H1 (cell line): ENCODE measurements at regions not wholly inside any gene's neighbourhood (a gene's known extent, or its start where the extent isn't known, plus 50 kb on each side); places are given as distances from the start of the nearest gene placed in this dataset.

Experiments used
- CTCF ChIA-PET: fragments of 300-600 bp; sonication (Branson Sonifier 250); formaldehyde crosslinking; loops from one replicate; lab custom pipeline; 2021; ENCODE audit not compliant: partially characterized antibody; lab: Charles Lee
- POLR2A ChIA-PET: fragments of 300-600 bp; sonication (Branson Sonifier 250); formaldehyde crosslinking; loops from one replicate; lab custom pipeline; 2021; ENCODE audit warnings: inconsistent platforms; ENCODE audit not compliant: partially characterized antibody; lab: Charles Lee
- DNase-seq, 2 experiments: peaks; one replicate each; pipeline versions ENCODE4 v3.0.0 to v3.0.0-alpha.2; 2010 to 2022; ENCODE audit warnings: low spot score in 2 of 2, low read depth in 1 of 2, mixed read lengths in 1 of 2
- FAIRE-seq: peaks from 2 replicates; lab custom pipeline; 2011; peaks lifted over from hg19 to GRCh38; lab: Jason Lieb, UNC
- H2AFZ ChIP-seq: 2 replicates; pipeline ENCODE4 v1.8.1; 2012; ENCODE audit warnings: low read length, inconsistent platforms
- H2AK5ac ChIP-seq: 2 replicates; pipeline ENCODE4 v1.6.1; 2013; ENCODE audit warnings: low read depth, low read length
- H2BK120ac ChIP-seq: replicated peaks from 2 replicates; pipeline ENCODE3; 2013; ENCODE audit warnings: low read depth, low read length, inconsistent platforms
- H2BK12ac ChIP-seq: 2 replicates; pipeline ENCODE4 v1.6.1; 2013; ENCODE audit warnings: low read depth, low read length
- H2BK15ac ChIP-seq: 2 replicates; pipeline ENCODE4 v1.6.1; 2013; ENCODE audit warnings: low read length
- H2BK20ac ChIP-seq: 2 replicates; pipeline ENCODE4 v1.6.1; 2013; ENCODE audit warnings: low read length
- H2BK5ac ChIP-seq: 2 replicates; pipeline ENCODE4 v1.6.1; 2013; ENCODE audit warnings: low read depth, low read length
- H3K14ac ChIP-seq: 2 replicates; pipeline ENCODE4 v1.6.1; 2013; ENCODE audit warnings: inconsistent platforms; ENCODE audit not compliant: insufficient read length
- H3K18ac ChIP-seq: 2 replicates; pipeline ENCODE4 v1.6.1; 2013; ENCODE audit warnings: low read length; ENCODE audit errors: extremely low read depth
- H3K23ac ChIP-seq: 2 replicates; pipeline ENCODE4 v1.6.1; 2013; ENCODE audit warnings: inconsistent platforms; ENCODE audit not compliant: insufficient read length
- H3K23me2 ChIP-seq: 2 replicates; pipeline ENCODE4 v1.6.1; 2013; ENCODE audit warnings: low read depth, low read length
- H3K27ac ChIP-seq: 2 replicates; pipeline ENCODE4 v1.6.1; 2011; ENCODE audit warnings: low read depth, low read length, inconsistent platforms
- H3K27me3 ChIP-seq, 4 experiments: replicated peaks in 1 of 4; 1 replicate in 1 of 4; 2 replicates in 3 of 4; pipeline versions ENCODE4 v1.6.1 to v1.8.1; 2011 to 2013; ENCODE audit warnings: low read length in 3 of 4, mild to moderate bottlenecking in 3 of 4, inconsistent platforms in 2 of 4, mixed read lengths in 2 of 4, moderate library complexity in 1 of 4; ENCODE audit not compliant: control insufficient read depth in 3 of 4, insufficient read depth in 3 of 4; ENCODE audit errors: extremely low read depth in 1 of 4
- H3K36me3 ChIP-seq, 4 experiments: 2 replicates each; pipeline versions ENCODE4 v1.6.1 to v1.8.1; 2011 to 2013; ENCODE audit warnings: mild to moderate bottlenecking in 4 of 4, low read length in 3 of 4, moderate library complexity in 2 of 4, control low read depth in 1 of 4, inconsistent platforms in 1 of 4; ENCODE audit not compliant: insufficient read depth in 4 of 4, control insufficient read depth in 2 of 4
- H3K4ac ChIP-seq: replicated peaks from 2 replicates; pipeline ENCODE3; 2013; ENCODE audit warnings: low read length, low read depth, mixed read lengths, inconsistent platforms; ENCODE audit not compliant: insufficient read length
- H3K4me1 ChIP-seq, 4 experiments: replicated peaks in 1 of 4; 1 replicate in 1 of 4; 2 replicates in 3 of 4; pipeline versions ENCODE4 v1.6.1 to v1.8.1; 2011 to 2013; ENCODE audit warnings: low read length in 3 of 4, inconsistent platforms in 2 of 4, mixed read lengths in 1 of 4; ENCODE audit not compliant: insufficient read depth in 4 of 4, control insufficient read depth in 3 of 4
- H3K4me2 ChIP-seq, 2 experiments: 2 replicates each; pipeline versions ENCODE4 v1.6.1 to v1.8.1; 2011 to 2013; ENCODE audit warnings: low read depth in 2 of 2, low read length in 2 of 2, control low read depth in 1 of 2, inconsistent platforms in 1 of 2, mild to moderate bottlenecking in 1 of 2; ENCODE audit not compliant: insufficient read depth in 1 of 2
- H3K4me3 ChIP-seq, 4 experiments: fragments of 200-600, 300-600 bp in 1 of 4; sonication (generic), shearing (Covaris generic), sonication (Bioruptor Twin) in 1 of 4; 2 replicates each; pipeline versions ENCODE4 v1.5.1 to v1.8.1; 2011 to 2016; ENCODE audit warnings: low read length in 4 of 4, low read depth in 3 of 4, control low read depth in 2 of 4, inconsistent platforms in 2 of 4, mild to moderate bottlenecking in 2 of 4, mixed read lengths in 1 of 4, moderate library complexity in 1 of 4; ENCODE audit not compliant: insufficient read depth in 2 of 4; ENCODE audit errors: extremely low read depth in 1 of 4
- H3K56ac ChIP-seq: replicated peaks from 2 replicates; pipeline ENCODE3; 2013; ENCODE audit warnings: low read depth, mild to moderate bottlenecking, mixed read lengths, low read length, inconsistent platforms; ENCODE audit not compliant: insufficient read length
- H3K79me1 ChIP-seq: 2 replicates; pipeline ENCODE4 v1.6.1; 2013; ENCODE audit warnings: low read depth, low read length, control low read depth
- H3K79me2 ChIP-seq, 2 experiments: 2 replicates each; pipeline versions ENCODE4 v1.6.1 to v1.8.1; 2012 to 2013; ENCODE audit warnings: low read length in 2 of 2, mild to moderate bottlenecking in 2 of 2, inconsistent platforms in 1 of 2; ENCODE audit not compliant: insufficient read depth in 2 of 2, control insufficient read depth in 1 of 2
- H3K9ac ChIP-seq, 4 experiments: replicated peaks in 1 of 4; 1 replicate in 1 of 4; 2 replicates in 3 of 4; pipeline versions ENCODE4 v1.6.1 to v1.8.1; 2011 to 2013; ENCODE audit warnings: low read depth in 3 of 4, low read length in 3 of 4, control low read depth in 2 of 4, mild to moderate bottlenecking in 2 of 4, moderate library complexity in 2 of 4, inconsistent platforms in 1 of 4; ENCODE audit errors: extremely low read depth in 1 of 4
- H3K9me3 ChIP-seq, 2 experiments: 2 replicates each; pipeline versions ENCODE4 v1.6.1 to v1.8.1; 2012 to 2013; ENCODE audit warnings: mild to moderate bottlenecking in 2 of 2, moderate library complexity in 2 of 2, control low read depth in 1 of 2, inconsistent platforms in 1 of 2, low read depth in 1 of 2, low read length in 1 of 2, mixed read lengths in 1 of 2; ENCODE audit not compliant: insufficient read depth in 2 of 2
- H4K20me1 ChIP-seq, 2 experiments: replicated peaks in 1 of 2; 2 replicates each; pipeline versions ENCODE3 to v1.8.1; 2011 to 2013; ENCODE audit warnings: inconsistent platforms in 2 of 2, low read length in 2 of 2, mild to moderate bottlenecking in 1 of 2; ENCODE audit not compliant: insufficient read depth in 2 of 2, control insufficient read depth in 1 of 2
- H4K5ac ChIP-seq: 2 replicates; pipeline ENCODE4 v1.6.1; 2013; ENCODE audit warnings: low read length, low read depth, mixed read lengths, inconsistent platforms; ENCODE audit not compliant: insufficient read length
- H4K8ac ChIP-seq: 2 replicates; pipeline ENCODE4 v1.8.0; 2013; ENCODE audit warnings: mild to moderate bottlenecking, moderate library complexity, low read length, inconsistent platforms; ENCODE audit not compliant: insufficient read depth; ENCODE audit errors: extremely low read depth
- H4K91ac ChIP-seq: replicated peaks from 2 replicates; pipeline ENCODE3; 2013; ENCODE audit warnings: low read length, mixed read lengths, inconsistent platforms; ENCODE audit not compliant: insufficient read length
- EZH2 ChIP-seq: fragments of 200-600 bp; sonication (generic); IDR thresholded peaks from 2 replicates; pipeline ENCODE4 v1.7.1; 2012; ENCODE audit warnings: low read depth, mild to moderate bottlenecking, moderate library complexity, low read length, inconsistent platforms; ENCODE audit not compliant: severe bottlenecking
- RNF2 ChIP-seq: fragments of 200-900, 300-1000 bp; sonication (generic); IDR thresholded peaks from 2 replicates; pipeline ENCODE4 v1.7.1; 2016; ENCODE audit warnings: borderline replicate concordance, low read depth, mild to moderate bottlenecking, antibody characterized with exemption, low read length; ENCODE audit not compliant: poor library complexity, severe bottlenecking; ENCODE audit errors: missing control alignments
- TBP ChIP-seq: IDR thresholded peaks from 2 replicates; pipeline ENCODE4 v1.6.1; 2011; ENCODE audit warnings: low read depth, low read length, improper control_type of control experiment
- WGBS, 2 experiments: shearing (Covaris generic) in 1 of 2; methylation state at CpG; one replicate each; pipeline versions ENCODE4 v1.1.6 to v1.1.7; 2013 to 2015; ENCODE audit warnings: low lambda C conversion rate in 2 of 2, mixed read lengths in 2 of 2, inconsistent platforms in 1 of 2, low coverage in 1 of 2, missing lambda C conversion rate in 1 of 2; ENCODE audit not compliant: insufficient replicate concordance in 2 of 2, insufficient coverage in 1 of 2, insufficient read length in 1 of 2; ENCODE audit errors: extremely low coverage in 1 of 2, missing lambda C conversion rate in 1 of 2; 5-methylcytosine and 5-hydroxymethylcytosine counted together

GRCh38 chr4:149933120-149933519 lies 117.5 kb upstream of the IQCM start:
- POLR2A ChIA-PET = no interaction called here
- Histone ChIP-seq H3K56ac (no peak overlapping the region), H2BK15ac (no peak overlapping the region), H3K23ac (no peak overlapping the region), H2BK20ac (no peak overlapping the region), H3K4me3 (no peak overlapping the region), H3K4me1 (no peaks in the 10 kb centered on the region), H3K18ac (no peak overlapping the region), H3K23me2 (no peaks in the 10 kb centered on the region), H3K4me2 (no peak overlapping the region), H2AFZ (no peak overlapping the region), H3K36me3 (no peaks in the 10 kb centered on the region), H3K27me3 (no peaks in the 10 kb centered on the region), H2AK5ac (no peak overlapping the region), H4K8ac (no peak overlapping the region), H2BK120ac (no peak overlapping the region), H3K9me3 (no peaks in the 10 kb centered on the region), H3K9ac (no peak overlapping the region), H3K4ac (no peak overlapping the region), H2BK5ac (no peak overlapping the region), H3K14ac (no peak overlapping the region), H4K91ac (no peak overlapping the region), H4K20me1 (no peaks in the 10 kb centered on the region), H3K27ac (no peak overlapping the region), H2BK12ac (no peak overlapping the region), H3K79me1 (no peaks in the 10 kb centered on the region), H3K79me2 (no peaks in the 10 kb centered on the region), H4K5ac (no peak overlapping the region)
- DNase-seq = no peak
- FAIRE-seq = no peak
- WGBS, 2 experiments = 36% methylated on average over 1 of the region's 1 CpG; no CpG with 5 or more reads in 1 of the 2 experiments
- CTCF ChIA-PET = no interaction called here
- no peak for TF ChIP-seq TBP
- TF ChIP-seq RNF2 = no peak
- TF ChIP-seq EZH2 = no peak
